ENCODE measurements at regions not wholly inside any gene's neighbourhood (a gene's known extent, or its start where the extent isn't known, plus 50 kb on each side); places are given as distances from the start of the nearest gene placed in this dataset.
A peak's percentile ranks its signal among the peaks of the same experiment; 100 is the strongest.
"Not testable (repeated sequence)": the region's sequence is repeated elsewhere in the genome, so short reads cannot be mapped to it uniquely, and the experiment has no call there.

GRCh38 chr3:102008436-102008835 is 159.1 kb downstream of the NFKBIZ start:
- not testable (repeated sequence) for H3K27ac Mint-ChIP-seq; H3K4me3 Mint-ChIP-seq; H3K27me3 Mint-ChIP-seq (ENCODE audit: low read depth); ATAC-seq (replicated peaks in 1 of 2); H3K4me1 Mint-ChIP-seq (ENCODE audit: low read depth); DNase-seq
- H3K9me3 Mint-ChIP-seq: peaks cover 5 to 15% of the 10 kb centered on the region in 2 donors
- peaks cover 13 to 24% of the 10 kb centered on the region in 2 donors for H3K36me3 Mint-ChIP-seq (ENCODE audit: insufficient read depth in 2 of 2)

DNA sequence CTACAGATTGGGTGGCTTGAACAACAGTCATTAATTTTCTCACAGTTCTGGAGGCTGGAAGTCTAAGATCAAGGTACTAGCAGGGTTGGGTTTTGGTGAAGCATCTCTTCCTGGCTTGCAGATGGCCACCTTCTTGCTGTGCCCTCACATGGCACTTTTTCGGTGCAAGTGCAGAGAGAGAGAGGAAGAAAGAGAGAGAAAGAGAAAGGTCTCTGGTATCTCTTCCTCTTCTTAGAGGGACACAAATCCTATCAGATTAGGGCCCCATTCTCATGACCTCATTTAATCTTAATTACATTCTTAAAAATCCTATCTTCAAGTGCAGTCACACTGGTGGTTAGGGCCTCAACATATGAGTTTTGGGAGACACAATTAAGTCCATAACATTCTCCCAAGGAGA is 167.1 kb downstream of the NFKBIZ start:
- Mint-ChIP-seq H3K27ac (no peak overlapping the region), H3K4me1 (ENCODE audit: low read depth) (peaks cover 35% of the 10 kb centered on the region)

GRCh38 chr3:102017784-102018183 is 168.5 kb downstream of the NFKBIZ start:
- H3K27ac Mint-ChIP-seq: no peak overlapping the region
- ATAC-seq (replicated peaks in 1 of 2) (no peak), DNase-seq (no peak)
- peaks cover 35% of the 10 kb centered on the region for H3K4me1 Mint-ChIP-seq (ENCODE audit: low read depth)
- peaks cover 0 to 12% of the 10 kb centered on the region in 2 donors for H3K36me3 Mint-ChIP-seq (ENCODE audit: insufficient read depth in 2 of 2)
- peaks cover 2 to 5% of the 10 kb centered on the region in 2 donors for H3K9me3 Mint-ChIP-seq
- H3K27me3 Mint-ChIP-seq (ENCODE audit: low read depth): peaks cover 15% of the 10 kb centered on the region
- H3K4me3 Mint-ChIP-seq: no peak overlapping the region

More for the DNA sequence above, 167.1 kb downstream of the NFKBIZ start:
- H3K36me3 Mint-ChIP-seq (ENCODE audit: insufficient read depth in 2 of 2): peaks cover 3 to 19% of the 10 kb centered on the region in 2 donors
- DNase-seq (no peak), ATAC-seq (replicated peaks in 1 of 2) (no peak)
- H3K27me3 Mint-ChIP-seq (ENCODE audit: low read depth): peaks cover 15% of the 10 kb centered on the region
- H3K4me3 Mint-ChIP-seq: no peak overlapping the region
- H3K9me3 Mint-ChIP-seq: peaks cover 2 to 11% of the 10 kb centered on the region in 2 donors

- no peak for DNase-seq
- Mint-ChIP-seq H3K9me3 (peaks cover 2 to 5% of the 10 kb centered on the region in 2 donors), H3K27ac (no peak overlapping the region), H3K27me3 (ENCODE audit: low read depth) (peaks cover 15% of the 10 kb centered on the region), H3K4me3 (no peak overlapping the region), H3K36me3 (ENCODE audit: insufficient read depth in 2 of 2) (peaks cover 0 to 6% of the 10 kb centered on the region in 2 donors), H3K4me1 (ENCODE audit: low read depth) (peaks cover 35% of the 10 kb centered on the region)
- no peak for ATAC-seq (replicated peaks in 1 of 2)
These were observed 169.2 kb downstream of the NFKBIZ start for GRCh38 chr3:102018551-102018950.

- DNase-seq: no peak
- H3K36me3 Mint-ChIP-seq (ENCODE audit: insufficient read depth in 2 of 2): peaks cover 0 to 4% of the 10 kb centered on the region in 2 donors
- no peak overlapping the region for H3K27ac Mint-ChIP-seq
- H3K27me3 Mint-ChIP-seq (ENCODE audit: low read depth): peaks cover 15% of the 10 kb centered on the region
- peaks cover 35% of the 10 kb centered on the region for H3K4me1 Mint-ChIP-seq (ENCODE audit: low read depth)
- no peak overlapping the region for H3K4me3 Mint-ChIP-seq
- peaks cover 2 to 5% of the 10 kb centered on the region in 2 donors for H3K9me3 Mint-ChIP-seq
- ATAC-seq (replicated peaks in 1 of 2): no peak
These were observed 171.4 kb downstream of the NFKBIZ start for GRCh38 chr3:102020735-102021134.

- H3K27me3 Mint-ChIP-seq (ENCODE audit: low read depth): peaks cover 11% of the 10 kb centered on the region
- peaks cover 0 to 6% of the 10 kb centered on the region in 2 donors for H3K36me3 Mint-ChIP-seq (ENCODE audit: insufficient read depth in 2 of 2)
- H3K27ac Mint-ChIP-seq: no peak overlapping the region
- ATAC-seq (replicated peaks in 1 of 2) (peak; percentile 97 to 98), DNase-seq (peak; percentile 32 to 60)
- H3K4me3 Mint-ChIP-seq: no peak overlapping the region
- H3K4me1 Mint-ChIP-seq (ENCODE audit: low read depth): peaks cover 19% of the 10 kb centered on the region
- peaks cover 2 to 5% of the 10 kb centered on the region in 2 donors for H3K9me3 Mint-ChIP-seq
These were observed 175.1 kb downstream of the NFKBIZ start for GRCh38 chr3:102024270-102024904.

DNA sequence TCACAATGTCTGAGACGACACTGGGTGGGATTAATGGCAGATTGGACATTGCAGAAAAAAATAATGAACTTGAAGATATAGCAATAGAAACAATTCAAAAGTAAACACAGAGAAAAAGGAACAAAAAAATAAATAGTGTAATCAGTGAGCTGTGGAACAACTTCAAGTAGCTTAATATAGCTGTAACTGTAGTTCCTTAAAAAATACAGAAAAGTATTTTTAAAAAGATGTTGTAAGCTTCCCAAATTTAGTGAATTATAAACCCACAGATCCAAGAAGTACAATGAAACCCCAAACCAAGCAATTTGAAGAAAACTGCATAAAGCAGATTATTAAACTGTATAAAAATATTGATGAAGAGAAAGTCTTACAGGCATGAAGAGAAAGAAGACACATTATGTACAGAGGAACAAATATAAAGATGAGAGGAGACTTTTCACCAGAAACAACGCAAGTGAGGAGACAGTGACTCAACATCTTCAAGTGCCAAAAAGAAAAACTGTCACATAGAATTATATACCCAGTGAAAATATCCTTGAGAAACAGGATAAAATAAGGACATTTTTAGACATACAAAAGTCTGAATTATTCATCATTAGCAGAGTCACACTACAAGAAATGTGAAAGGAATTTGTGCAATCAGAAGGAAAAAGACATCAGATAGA is 176.4 kb downstream of the NFKBIZ start:
- H3K4me3 Mint-ChIP-seq: no peak overlapping the region
- H3K9me3 Mint-ChIP-seq: no peaks in the 10 kb centered on the region
- no peak overlapping the region for H3K27ac Mint-ChIP-seq
- H3K4me1 Mint-ChIP-seq (ENCODE audit: low read depth): peaks cover 10% of the 10 kb centered on the region
- ATAC-seq (replicated peaks in 1 of 2): no peak
- peaks cover 0 to 3% of the 10 kb centered on the region in 2 donors for H3K36me3 Mint-ChIP-seq (ENCODE audit: insufficient read depth in 2 of 2)
- no peak for DNase-seq
- no peaks in the 10 kb centered on the region for H3K27me3 Mint-ChIP-seq (ENCODE audit: low read depth)

DNA sequence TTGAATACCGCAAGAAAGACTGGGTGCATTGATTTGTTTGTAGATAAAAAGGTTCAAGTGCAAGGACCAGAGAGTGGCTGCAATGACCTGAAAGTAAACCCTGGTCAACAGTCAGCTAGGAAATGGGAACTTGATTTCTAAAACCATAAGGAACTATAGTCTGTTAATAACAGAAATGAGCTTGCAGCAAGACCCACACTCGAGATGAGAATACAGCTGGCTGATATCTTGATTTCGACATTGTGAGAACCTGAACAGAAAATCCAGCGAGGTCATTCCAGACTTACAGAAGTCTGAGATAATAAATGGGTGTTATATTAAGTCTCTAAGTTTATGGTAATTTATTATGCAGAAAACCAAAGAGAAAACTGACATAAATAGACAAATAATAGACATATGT is 177.3 kb downstream of the NFKBIZ start:
- H3K27me3 Mint-ChIP-seq (ENCODE audit: low read depth): no peaks in the 10 kb centered on the region
- no peak for DNase-seq
- H3K4me3 Mint-ChIP-seq: no peak overlapping the region
- peaks cover 10% of the 10 kb centered on the region for H3K4me1 Mint-ChIP-seq (ENCODE audit: low read depth)
- no peaks in the 10 kb centered on the region for H3K9me3 Mint-ChIP-seq
- no peak overlapping the region for H3K27ac Mint-ChIP-seq
- ATAC-seq (replicated peaks in 1 of 2): no peak
- peaks cover 0 to 3% of the 10 kb centered on the region in 2 donors for H3K36me3 Mint-ChIP-seq (ENCODE audit: insufficient read depth in 2 of 2)

GRCh38 chr3:102030661-102031060 is 181.3 kb downstream of the NFKBIZ start:
- Mint-ChIP-seq H3K27me3 (ENCODE audit: low read depth) (no peaks in the 10 kb centered on the region), H3K4me3 (no peak overlapping the region), H3K4me1 (ENCODE audit: low read depth) (peaks cover 10% of the 10 kb centered on the region), H3K9me3 (no peaks in the 10 kb centered on the region), H3K27ac (no peak overlapping the region), H3K36me3 (ENCODE audit: insufficient read depth in 2 of 2) (peaks cover 0 to 1% of the 10 kb centered on the region in 2 donors)
- DNase-seq (no peak), ATAC-seq (replicated peaks in 1 of 2) (no peak)

DNA sequence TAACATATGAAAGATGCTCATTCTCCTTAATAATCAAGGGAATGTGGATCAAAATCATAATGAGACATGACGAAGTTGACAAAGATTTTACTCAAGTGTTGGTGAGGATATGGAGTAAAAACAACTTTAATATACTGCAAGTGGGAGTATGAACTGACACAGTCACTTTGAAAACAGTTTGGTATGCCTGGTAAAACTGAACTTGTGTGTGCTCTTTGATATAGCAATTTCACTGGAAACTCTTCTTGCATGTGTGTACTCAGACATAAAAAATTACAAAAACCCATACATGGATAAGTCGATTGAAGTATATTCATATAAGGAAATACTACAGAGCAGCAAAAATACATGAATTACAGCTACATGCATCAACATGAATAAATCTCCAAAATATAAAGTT is 182.5 kb downstream of the NFKBIZ start:
- Mint-ChIP-seq H3K27me3 (ENCODE audit: low read depth) (no peaks in the 10 kb centered on the region), H3K4me3 (no peak overlapping the region), H3K4me1 (ENCODE audit: low read depth) (peaks cover 10% of the 10 kb centered on the region), H3K36me3 (ENCODE audit: insufficient read depth in 2 of 2) (peaks cover 0 to 2% of the 10 kb centered on the region in 2 donors), H3K27ac (no peak overlapping the region), H3K9me3 (no peaks in the 10 kb centered on the region)
- ATAC-seq (replicated peaks in 1 of 2) (peak; percentile 58 to 61), DNase-seq (no peak)

DNA sequence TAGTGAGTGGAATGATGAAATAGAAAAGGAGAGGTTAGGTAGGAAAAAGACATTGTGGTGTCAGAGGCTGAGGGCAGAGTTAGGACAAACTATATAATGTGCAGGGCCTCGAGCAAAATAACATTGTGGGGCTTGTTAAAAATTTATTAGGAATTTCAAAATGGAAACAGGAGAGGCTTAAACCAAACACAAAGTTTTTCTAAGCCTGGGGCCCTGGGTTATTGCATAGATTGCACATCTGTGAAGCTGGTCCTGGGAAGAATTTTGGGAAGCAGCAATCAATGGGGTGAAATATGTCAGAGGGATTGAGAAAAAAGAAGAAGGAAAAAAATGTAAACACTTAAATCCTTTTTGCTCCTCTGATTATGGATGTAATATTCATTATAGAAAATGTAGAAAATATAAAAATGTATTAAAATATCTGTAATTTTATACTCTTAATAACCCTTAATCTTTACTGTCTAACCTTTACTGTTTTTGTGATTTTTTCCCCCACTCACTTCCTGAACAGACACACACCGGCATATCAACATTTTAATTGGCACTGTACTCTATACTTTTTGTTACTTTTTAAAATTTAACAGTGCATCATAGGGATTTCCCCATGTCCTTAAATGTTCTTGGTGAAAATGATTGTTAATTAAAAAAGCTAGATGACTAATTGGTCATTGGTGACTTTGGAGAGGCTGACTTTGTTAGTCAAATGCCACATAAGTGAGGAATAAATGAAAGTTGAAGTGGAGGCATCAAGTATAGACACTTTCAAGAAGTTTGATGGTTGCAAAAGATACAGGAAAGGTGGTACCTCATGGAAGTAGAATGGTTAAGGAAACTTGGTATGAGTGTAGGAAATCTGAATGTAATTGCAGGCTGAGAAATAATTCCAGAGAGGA is 183.4 kb downstream of the NFKBIZ start:
- H3K4me3 Mint-ChIP-seq: no peak overlapping the region
- H3K27me3 Mint-ChIP-seq (ENCODE audit: low read depth): no peaks in the 10 kb centered on the region
- no peak overlapping the region for H3K27ac Mint-ChIP-seq
- no peak for DNase-seq
- H3K9me3 Mint-ChIP-seq: no peaks in the 10 kb centered on the region
- peaks cover 0 to 2% of the 10 kb centered on the region in 2 donors for H3K36me3 Mint-ChIP-seq (ENCODE audit: insufficient read depth in 2 of 2)
- no peak for ATAC-seq (replicated peaks in 1 of 2)
- H3K4me1 Mint-ChIP-seq (ENCODE audit: low read depth): peaks cover 9% of the 10 kb centered on the region

DNA sequence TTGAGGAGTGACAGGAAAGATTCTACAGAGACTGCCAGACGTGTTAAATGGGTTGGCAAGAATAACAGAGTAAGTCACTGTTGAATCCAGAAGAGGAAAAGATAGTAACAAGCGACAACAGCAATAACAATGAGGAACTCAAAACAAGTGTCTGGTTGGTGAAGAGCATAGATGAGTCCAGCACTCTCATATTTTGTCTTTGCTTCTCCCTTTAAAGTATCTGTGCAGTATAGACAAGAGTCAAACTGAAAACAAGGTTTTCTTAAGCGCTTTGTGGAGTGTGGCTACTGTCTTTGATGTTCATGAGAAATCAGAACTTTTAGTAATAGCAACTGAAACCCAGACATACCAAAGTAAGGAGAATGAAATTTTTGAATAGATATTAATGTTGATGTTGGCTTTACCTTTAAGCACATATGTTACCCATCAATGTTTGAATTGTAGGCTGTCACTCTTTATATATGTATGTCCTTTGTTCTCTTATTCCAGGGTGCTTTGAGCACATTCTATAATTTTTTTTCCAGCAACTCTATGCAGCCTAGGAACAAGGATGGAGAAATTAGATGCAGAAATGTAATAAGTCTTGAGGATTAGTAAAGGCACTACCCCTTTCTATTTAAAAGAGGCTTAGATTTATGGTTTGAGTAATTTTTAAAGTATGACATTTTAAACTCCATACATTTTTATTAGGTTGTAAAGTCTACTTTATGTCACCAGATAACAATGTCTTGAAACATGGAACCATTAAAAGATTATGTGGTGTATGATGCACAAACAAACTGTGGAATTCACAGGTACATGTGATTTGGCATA is 185.5 kb downstream of the NFKBIZ start:
- DNase-seq: no peak
- Mint-ChIP-seq H3K36me3 (ENCODE audit: insufficient read depth in 2 of 2) (peaks cover 4 to 13% of the 10 kb centered on the region in 2 donors), H3K27me3 (ENCODE audit: low read depth) (no peaks in the 10 kb centered on the region)

More for the DNA sequence above, 185.5 kb downstream of the NFKBIZ start:
- H3K4me3 Mint-ChIP-seq: no peak overlapping the region
- peaks cover 3 to 5% of the 10 kb centered on the region in 2 donors for H3K9me3 Mint-ChIP-seq
- H3K4me1 Mint-ChIP-seq (ENCODE audit: low read depth): peaks cover 5% of the 10 kb centered on the region
- peak; percentile 88 to 93 for ATAC-seq (replicated peaks in 1 of 2)
- H3K27ac Mint-ChIP-seq: no peak overlapping the region
